Activated CD8-positive, alpha-beta memory T cell treated with anti-CD3 and anti-CD28 coated beads for 1 hour (primary cell): ENCODE measurements at regions not wholly inside any gene's neighbourhood (a gene's known extent, or its start where the extent isn't known, plus 50 kb on each side); places are given as distances from the start of the nearest gene placed in this dataset.

ENCODE experiments used
- DNase-seq, 2 donors: peaks; one replicate each; pipeline ENCODE4 v3.0.0-alpha.2; 2020; ENCODE audit warnings: low read depth in 1 of 2; ENCODE audit errors: extremely low read depth in 1 of 2

GRCh38 chrX:39377773-39378172 lies 576.5 kb downstream of the MID1IP1 start:
- no peak for DNase-seq

GRCh38 chrX:39381422-39381821 lies 580.2 kb downstream of the MID1IP1 start:
- DNase-seq: no peak

DNA sequence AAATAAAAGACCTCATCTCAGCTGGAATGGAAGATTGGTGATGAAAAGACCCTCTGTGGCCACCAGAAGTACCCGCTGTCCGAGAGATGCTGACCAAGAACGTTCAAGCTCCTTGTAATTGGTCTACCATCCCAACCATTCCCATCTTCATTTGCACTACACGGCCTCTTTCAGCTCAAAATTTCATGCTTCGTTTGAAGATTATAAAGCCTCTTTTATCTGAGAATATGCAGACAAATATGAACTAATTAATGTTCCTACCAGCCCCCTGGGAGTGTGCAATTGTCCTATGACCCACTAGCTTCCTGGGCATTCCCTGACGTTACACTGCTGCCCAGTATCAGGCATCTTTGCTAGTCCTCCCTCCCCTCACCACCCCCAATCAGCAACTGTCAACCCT lies 583.7 kb downstream of the MID1IP1 start:
- DNase-seq: no peak

DNA sequence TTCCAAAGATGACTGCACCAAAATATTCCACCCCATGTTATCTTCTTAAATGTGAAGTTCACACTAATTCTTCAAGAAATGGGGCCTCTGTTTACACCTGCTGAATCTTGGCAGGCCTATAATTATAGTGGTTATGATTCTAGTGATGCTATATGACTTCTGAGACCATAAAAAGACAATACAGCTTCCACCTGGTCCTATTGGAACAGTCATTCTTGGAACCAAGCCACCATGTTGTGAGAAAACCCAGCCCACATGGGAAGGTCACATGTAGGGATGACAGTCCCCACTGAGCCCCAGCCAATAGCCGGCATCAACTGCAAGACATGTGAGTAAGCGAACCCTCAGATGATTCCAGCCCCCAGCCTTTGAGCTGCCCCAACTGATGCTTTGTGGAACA lies 587.5 kb downstream of the MID1IP1 start:
- no peak for DNase-seq

GRCh38 chrX:39396358-39396995 lies 595.2 kb downstream of the MID1IP1 start:
- DNase-seq: no peak

DNA sequence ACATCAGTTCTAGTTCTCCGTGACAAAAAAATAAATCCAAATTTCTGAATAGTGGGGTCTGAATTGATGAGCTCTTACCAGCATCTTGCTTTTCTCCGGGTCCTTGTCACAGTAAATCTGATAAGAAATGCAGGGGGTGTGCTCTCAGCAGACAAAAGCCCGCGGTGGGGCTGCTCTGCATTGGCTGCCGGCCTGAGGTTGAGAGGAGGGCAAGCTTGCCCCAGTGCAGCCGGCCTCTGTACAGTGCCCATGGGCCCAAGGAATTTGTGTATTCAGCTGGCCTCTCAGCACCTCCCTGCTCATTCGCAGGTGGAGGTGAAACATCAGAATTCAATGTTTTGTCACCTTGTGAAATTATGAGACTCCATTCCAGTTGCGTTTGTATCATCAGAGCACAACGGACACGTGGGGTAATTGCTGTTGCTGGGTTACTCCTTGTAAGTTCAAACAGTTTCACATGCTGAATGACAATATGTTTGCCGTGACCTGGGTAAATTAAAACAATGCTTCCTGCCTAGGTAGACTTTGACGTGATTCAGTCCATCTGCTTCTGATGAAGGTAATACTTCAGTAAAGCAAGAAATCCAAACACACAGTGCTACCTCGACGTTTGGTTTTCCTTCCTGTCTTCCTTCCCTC lies 596.4 kb downstream of the MID1IP1 start:
- no peak for DNase-seq

DNA sequence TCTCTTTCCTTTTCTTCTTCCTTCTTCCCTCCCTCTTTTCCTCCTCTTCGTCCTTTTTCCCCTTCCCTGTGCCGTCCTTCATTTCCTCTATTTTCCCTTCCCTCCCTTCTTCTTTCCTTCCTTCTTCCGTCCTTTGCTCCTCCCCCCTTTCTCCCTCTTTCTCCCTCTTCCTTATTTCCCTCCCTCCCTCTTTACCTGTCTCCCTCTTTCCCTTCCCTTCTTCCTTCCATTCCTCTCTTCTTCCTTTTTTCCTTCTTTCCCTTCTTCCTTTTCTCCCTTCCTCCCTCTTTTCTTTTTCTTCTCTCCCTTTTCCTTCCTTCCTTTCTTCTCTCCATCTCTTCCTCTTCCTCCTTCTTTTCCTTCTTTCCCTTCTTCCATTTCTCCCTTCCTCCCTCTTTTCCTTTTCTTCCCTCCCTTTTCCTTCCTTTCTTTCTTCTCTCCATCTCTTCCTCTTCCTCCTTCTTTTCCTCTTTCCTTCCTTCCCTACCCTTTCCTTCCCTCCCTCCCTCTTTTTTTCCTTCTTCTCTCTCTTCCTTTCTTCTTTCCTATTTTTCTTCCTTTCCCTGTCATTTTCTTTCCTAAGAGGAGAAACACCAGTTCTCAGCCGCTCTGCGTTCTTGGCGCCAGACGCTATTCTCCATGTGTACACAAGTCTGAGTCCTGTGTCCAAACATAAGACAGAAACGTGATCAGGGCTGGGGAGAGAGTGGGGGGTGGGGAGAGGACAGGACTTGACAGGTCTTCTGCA lies 597.1 kb downstream of the MID1IP1 start:
- DNase-seq: no peak

- DNase-seq: no peak
Observed at GRCh38 chrX:39398963-39399261, 597.7 kb downstream of the MID1IP1 start.

- no peak for DNase-seq
Observed at GRCh38 chrX:39399387-39399786, 598.1 kb downstream of the MID1IP1 start.

DNA sequence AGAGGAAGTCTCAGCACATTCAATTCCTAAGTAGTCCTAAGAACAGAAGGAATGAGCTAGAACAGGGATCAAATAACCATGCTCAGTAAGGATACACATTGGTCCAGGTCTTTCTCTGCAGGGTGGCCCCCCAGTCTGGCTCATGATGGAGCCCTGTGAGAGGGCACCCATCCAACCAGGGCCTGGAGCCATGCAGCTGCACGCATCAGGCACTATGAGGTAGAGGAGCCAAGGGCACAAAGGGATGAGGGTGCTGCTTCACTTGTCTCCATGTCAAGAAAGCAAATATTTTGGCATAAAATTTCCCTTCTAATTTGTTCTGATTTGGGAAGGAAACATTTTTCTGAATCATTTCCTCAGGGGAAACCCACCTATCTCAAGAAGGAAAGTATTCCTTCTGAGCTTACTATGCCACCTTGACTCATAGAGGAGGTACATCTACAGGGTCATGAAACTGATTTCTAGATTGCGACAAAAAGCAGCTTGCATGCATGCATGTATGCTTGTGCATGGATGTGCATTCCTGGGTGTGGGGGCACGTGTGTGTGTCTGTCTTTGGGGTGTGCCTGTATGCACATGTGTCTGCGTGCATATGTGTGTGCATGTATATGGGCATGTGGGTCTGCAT lies 600.3 kb downstream of the MID1IP1 start:
- no peak for DNase-seq

DNA sequence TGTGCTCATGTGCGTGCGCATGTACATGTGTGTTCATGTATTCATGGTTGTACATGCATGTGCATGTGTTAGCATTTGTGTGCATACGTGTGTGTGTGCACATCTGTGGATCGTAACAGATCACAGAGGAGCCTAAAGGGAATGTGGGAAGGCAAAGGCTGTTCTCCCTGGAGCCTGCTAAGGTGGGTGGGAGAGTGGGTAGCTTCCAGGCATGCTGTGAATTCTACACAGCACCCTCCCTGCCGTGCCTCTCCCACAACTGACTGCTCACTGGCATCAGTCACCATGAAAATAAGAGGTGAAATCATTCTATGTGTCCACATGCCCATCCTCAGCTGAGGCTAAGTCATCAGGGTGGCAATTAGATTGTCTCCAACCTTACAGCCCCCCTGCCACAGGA lies 600.9 kb downstream of the MID1IP1 start:
- no peak for DNase-seq

DNA sequence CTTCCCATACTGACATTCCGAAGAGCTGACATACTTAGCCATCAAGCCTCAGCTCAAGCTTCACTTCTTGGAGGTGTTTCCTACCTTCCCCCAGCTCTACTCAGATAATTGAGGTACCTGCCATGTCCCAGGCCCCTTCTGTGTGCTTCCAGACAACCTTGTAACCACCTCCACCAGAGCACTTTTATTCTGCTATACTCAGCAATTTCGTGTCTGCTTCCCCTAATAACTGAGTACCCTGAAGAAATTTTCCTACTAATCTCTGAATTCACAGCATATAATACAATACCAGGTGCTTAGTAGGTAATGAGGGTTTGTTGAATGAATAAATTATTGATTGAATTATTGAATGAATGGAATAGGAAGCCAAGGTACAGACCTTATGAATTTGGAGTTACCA lies 605.5 kb downstream of the MID1IP1 start:
- no peak for DNase-seq

- DNase-seq: no peak
Observed at GRCh38 chrX:39409246-39409917, 608.1 kb downstream of the MID1IP1 start.

DNA sequence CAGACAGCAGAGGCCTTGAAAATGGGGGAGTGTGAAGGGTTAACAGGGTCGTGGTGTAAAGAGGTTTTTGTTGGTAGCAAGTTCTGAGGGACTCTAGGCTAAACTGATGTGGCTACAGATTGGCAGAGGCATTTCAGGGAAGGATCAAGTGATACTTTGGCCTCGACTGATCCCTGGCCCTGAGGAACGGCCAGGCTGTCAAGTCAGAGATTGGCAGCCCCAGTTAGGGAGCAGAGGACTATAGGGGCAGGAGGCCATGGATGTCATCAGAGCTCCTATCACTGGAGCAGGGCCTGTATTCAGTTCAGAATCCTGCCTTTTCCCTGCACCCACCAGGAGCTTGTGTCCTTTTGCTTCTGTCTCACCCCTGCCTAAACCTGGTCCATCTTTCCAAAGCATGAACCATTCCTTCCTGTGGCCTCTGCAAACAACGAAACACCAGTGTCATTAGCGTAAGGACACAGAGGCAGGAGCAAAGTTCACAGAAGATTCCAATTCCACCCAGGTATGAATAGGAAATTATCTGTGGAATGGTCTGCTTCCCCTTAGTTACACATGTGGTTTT lies 613.1 kb downstream of the MID1IP1 start:
- no peak for DNase-seq

- no peak for DNase-seq
Observed at GRCh38 chrX:39416547-39417260, 615.4 kb downstream of the MID1IP1 start.

DNA sequence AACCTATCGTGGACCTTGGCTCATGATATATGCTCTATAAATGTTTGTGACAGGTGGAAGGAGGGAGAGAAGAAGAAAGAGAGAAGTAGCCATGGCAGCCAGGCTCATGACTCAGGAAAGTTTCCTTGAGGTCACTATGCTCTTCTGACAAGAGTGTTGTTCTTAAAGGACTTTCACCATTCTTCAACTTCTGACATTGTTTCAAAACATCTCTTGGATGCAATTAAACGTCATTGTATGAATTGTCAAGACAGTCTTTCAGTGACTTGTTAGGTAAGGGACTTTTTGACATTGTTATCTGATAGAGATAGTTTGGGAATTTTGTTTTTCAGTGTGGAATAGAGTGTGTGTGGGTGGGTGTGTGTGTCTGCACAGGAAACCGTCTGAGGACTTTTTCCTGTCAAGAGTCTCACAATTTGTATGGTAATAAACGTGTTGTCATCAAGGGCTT lies 617.0 kb downstream of the MID1IP1 start:
- DNase-seq: no peak

DNA sequence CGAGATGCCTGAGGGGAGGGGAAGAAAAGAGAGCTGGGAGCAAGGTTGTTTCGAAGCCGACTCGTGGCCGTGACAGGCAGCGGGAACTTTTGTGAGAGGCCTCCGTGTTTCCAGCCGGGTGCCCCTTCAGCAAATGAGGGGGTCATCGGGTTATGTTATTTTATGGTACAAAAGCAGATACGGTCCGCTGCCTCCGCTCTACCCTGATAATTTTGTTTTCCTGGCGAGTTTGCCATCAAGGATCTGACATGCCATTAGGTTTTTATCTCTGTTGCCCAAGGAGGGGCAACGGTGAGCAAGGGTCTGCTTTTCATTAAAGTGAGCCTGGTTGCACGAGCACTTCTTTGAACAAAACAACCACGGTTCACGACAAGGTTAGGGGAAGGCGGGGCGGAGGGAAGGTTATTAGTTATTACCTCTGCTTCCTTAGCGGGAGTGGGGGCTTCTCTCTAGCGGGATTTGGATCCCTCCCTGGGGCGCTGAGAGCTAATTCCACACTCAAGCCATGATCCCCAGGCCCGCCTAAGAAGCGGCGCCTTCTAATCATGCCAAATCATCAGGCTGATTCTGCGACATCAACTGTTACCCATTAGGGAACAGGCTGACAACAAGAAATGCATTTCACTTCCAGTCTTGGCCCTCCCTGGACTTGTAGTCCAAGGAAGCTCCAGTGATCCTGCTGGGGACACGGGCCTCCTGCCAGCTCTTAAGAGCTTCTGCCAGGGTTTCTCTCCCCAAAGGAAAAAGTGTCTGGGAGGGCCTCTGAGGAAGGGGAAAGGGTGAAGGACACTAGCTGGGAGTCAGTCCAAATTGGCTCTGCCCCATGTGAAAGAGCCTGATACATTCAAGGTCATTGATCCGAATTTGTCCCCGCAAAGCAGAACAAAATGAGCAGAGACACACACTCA lies 617.7 kb downstream of the MID1IP1 start:
- no peak for DNase-seq

DNA sequence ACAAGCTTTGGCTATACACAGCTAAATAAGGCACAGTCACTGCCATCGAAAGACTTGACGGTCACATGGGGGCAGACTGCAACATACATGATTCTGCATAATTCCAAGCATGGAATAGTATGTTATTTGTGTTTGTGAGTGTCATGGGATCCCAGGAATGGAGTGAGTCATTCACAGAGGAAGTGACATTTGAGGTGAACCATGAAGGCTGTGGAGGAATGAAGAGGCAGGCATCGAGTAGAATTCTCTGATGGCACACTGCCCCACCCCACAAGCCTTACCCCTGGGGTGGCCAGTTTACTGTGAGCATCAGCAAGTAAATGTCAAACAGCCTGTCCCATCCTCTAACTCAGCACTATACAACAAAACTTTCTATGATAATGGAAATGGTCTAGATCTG lies 619.7 kb downstream of the MID1IP1 start:
- no peak for DNase-seq

DNA sequence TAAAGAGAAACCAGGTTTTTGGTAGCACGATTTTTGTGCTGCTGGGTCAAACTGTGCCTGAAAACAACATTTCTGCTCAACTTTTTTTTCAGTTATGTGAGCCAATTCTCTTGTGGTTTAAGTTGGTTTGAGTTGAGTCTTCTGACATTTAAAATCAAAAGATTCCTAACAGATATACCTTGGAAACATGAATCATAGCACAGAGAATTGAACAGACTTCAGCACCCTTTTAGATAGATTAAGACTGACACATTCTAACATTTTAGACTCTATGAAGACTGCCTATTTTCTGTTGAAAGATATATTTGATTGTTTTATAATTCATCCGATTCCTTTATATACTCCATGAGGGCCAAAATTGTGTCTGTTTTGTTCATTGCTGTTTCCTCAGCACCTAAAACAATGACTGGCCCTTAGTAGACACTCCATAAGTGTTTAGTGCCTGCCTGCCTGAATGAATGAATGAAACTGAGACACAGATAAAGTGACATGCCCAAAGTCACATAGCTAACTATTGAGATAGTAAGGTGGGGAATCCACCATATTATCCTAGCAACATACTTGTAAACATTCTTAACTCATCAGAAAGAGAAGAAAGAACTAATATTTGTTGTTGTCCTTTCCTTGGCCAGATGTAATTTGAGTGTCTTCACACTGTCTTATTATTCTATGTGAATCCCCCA lies 624.0 kb downstream of the MID1IP1 start:
- DNase-seq: no peak
